ENCODE measurements at regions not wholly inside any gene's neighbourhood (a gene's known extent, or its start where the extent isn't known, plus 50 kb on each side); places are given as distances from the start of the nearest gene placed in this dataset.
"Not testable (repeated sequence)": the region's sequence is repeated elsewhere in the genome, so short reads cannot be mapped to it uniquely, and the experiment has no call there.

- Histone ChIP-seq H3K4me3 (ENCODE audit: low read depth in 1 of 2, low read length in 2 of 2) (no peak overlapping the region), H3K4me1 (ENCODE audit: control insufficient read depth in 1 of 2, insufficient read depth in 2 of 2, low read length in 2 of 2) (no peaks in the 10 kb centered on the region), H3K36me3 (ENCODE audit: control insufficient read depth in 1 of 2, insufficient read depth in 2 of 2, low read length in 2 of 2) (no peaks in the 10 kb centered on the region), H3K27ac (ENCODE audit: low read length) (no peak overlapping the region), H3K27me3 (ENCODE audit: low read depth, low read length) (no peaks in the 10 kb centered on the region), H3K9me3 (ENCODE audit: control insufficient read depth in 1 of 2, low read length in 2 of 2) (no peaks in the 10 kb centered on the region)
Observed at GRCh38 chr17:71872843-71873485, 247.9 kb upstream of the SOX9 start.

DNA sequence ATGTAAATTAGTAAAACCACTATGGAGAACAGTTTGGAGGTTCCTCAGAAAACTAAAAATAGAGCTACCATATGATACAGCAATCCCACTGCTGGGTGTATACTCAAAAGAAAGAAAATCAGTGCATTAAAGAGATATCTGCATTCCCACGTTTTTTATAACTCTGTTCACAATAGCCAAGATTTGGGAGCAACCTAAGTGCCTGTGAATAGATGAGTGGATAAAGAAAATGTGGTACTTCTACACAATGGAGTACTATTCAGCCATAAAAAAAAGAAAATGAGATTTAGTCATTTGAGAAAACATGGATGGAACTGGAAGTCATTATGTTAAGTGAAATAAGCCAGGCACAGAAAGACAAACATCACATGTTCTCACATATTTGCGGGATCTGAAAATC is 246.0 kb upstream of the SOX9 start:
- not testable (repeated sequence) for H3K27ac ChIP-seq (ENCODE audit: low read length); H3K36me3 ChIP-seq (ENCODE audit: control insufficient read depth in 1 of 2, insufficient read depth in 2 of 2, low read length in 2 of 2); H3K9me3 ChIP-seq (ENCODE audit: control insufficient read depth in 1 of 2, low read length in 2 of 2); H3K4me3 ChIP-seq (ENCODE audit: low read depth in 1 of 2, low read length in 2 of 2); H3K27me3 ChIP-seq (ENCODE audit: low read depth, low read length); H3K4me1 ChIP-seq (ENCODE audit: control insufficient read depth in 1 of 2, insufficient read depth in 2 of 2, low read length in 2 of 2)

DNA sequence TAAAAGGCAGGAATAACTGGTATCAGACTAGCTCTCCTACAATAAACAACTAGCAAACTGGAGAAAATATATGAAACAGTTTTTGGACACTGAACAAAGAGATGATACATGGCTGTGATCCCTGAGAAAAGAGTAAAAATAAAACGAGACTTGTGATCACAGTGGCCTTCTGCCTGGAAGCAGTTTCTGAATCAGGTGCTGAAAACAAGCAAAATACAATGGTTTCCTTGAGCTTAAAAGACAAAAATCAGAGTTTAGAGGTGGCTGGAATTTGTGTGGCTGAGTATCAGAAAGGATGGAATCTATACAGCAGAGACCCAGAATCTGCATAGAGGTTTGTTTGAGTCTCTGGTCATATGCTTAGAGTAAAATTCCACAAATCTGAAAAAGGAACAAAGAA is 242.5 kb upstream of the SOX9 start:
- Histone ChIP-seq H3K27me3 (ENCODE audit: low read depth, low read length) (no peaks in the 10 kb centered on the region), H3K4me3 (ENCODE audit: low read depth in 1 of 2, low read length in 2 of 2) (no peak overlapping the region), H3K36me3 (ENCODE audit: control insufficient read depth in 1 of 2, insufficient read depth in 2 of 2, low read length in 2 of 2) (no peaks in the 10 kb centered on the region), H3K27ac (ENCODE audit: low read length) (no peak overlapping the region), H3K4me1 (ENCODE audit: control insufficient read depth in 1 of 2, insufficient read depth in 2 of 2, low read length in 2 of 2) (no peaks in the 10 kb centered on the region), H3K9me3 (ENCODE audit: control insufficient read depth in 1 of 2, low read length in 2 of 2) (no peaks in the 10 kb centered on the region)

- H3K27me3 ChIP-seq (ENCODE audit: low read depth, low read length): no peaks in the 10 kb centered on the region
- H3K4me3 ChIP-seq (ENCODE audit: low read depth in 1 of 2, low read length in 2 of 2): no peak overlapping the region
- no peaks in the 10 kb centered on the region for H3K9me3 ChIP-seq (ENCODE audit: control insufficient read depth in 1 of 2, low read length in 2 of 2)
- H3K27ac ChIP-seq (ENCODE audit: low read length): no peak overlapping the region
- H3K4me1 ChIP-seq (ENCODE audit: control insufficient read depth in 1 of 2, insufficient read depth in 2 of 2, low read length in 2 of 2): no peaks in the 10 kb centered on the region
- H3K36me3 ChIP-seq (ENCODE audit: control insufficient read depth in 1 of 2, insufficient read depth in 2 of 2, low read length in 2 of 2): no peaks in the 10 kb centered on the region
Observed at GRCh38 chr17:71878998-71879397, 241.8 kb upstream of the SOX9 start.

GRCh38 chr17:71881041-71881440 is 239.8 kb upstream of the SOX9 start:
- H3K9me3 ChIP-seq (ENCODE audit: control insufficient read depth in 1 of 2, low read length in 2 of 2): no peaks in the 10 kb centered on the region

DNA sequence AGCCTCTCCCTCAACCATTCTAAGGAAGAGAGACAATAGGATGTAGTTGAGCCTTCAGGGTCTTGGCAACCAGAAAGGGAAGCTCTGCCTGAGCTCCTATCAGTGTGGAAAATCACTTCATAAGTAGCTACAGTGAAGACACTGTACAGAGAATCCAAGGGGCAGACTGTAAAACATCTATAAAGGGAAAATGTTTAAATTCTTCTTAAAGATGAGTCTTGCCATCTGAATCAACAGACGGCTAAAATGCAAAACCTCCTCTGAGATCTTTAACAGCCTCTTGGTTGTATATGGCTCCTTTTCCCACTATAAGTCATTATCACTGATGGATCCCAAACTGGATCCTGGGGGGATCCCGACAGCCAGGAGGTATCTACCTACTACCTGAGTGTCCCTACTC is 239.2 kb upstream of the SOX9 start:
- H3K36me3 ChIP-seq (ENCODE audit: control insufficient read depth in 1 of 2, insufficient read depth in 2 of 2, low read length in 2 of 2): no peaks in the 10 kb centered on the region

More at GRCh38 chr17:71881041-71881440, 239.8 kb upstream of the SOX9 start:
- Histone ChIP-seq H3K4me3 (ENCODE audit: low read depth in 1 of 2, low read length in 2 of 2) (no peak overlapping the region), H3K4me1 (ENCODE audit: control insufficient read depth in 1 of 2, insufficient read depth in 2 of 2, low read length in 2 of 2) (no peaks in the 10 kb centered on the region), H3K27me3 (ENCODE audit: low read depth, low read length) (no peaks in the 10 kb centered on the region), H3K27ac (ENCODE audit: low read length) (no peak overlapping the region), H3K36me3 (ENCODE audit: control insufficient read depth in 1 of 2, insufficient read depth in 2 of 2, low read length in 2 of 2) (no peaks in the 10 kb centered on the region)

GRCh38 chr17:71883258-71883657 is 237.6 kb upstream of the SOX9 start:
- Histone ChIP-seq H3K27ac (ENCODE audit: low read length) (no peak overlapping the region), H3K4me1 (ENCODE audit: control insufficient read depth in 1 of 2, insufficient read depth in 2 of 2, low read length in 2 of 2) (no peaks in the 10 kb centered on the region), H3K9me3 (ENCODE audit: control insufficient read depth in 1 of 2, low read length in 2 of 2) (no peaks in the 10 kb centered on the region), H3K27me3 (ENCODE audit: low read depth, low read length) (no peaks in the 10 kb centered on the region), H3K36me3 (ENCODE audit: control insufficient read depth in 1 of 2, insufficient read depth in 2 of 2, low read length in 2 of 2) (no peaks in the 10 kb centered on the region), H3K4me3 (ENCODE audit: low read depth in 1 of 2, low read length in 2 of 2) (no peak overlapping the region)

More for the DNA sequence above, 239.2 kb upstream of the SOX9 start:
- Histone ChIP-seq H3K9me3 (ENCODE audit: control insufficient read depth in 1 of 2, low read length in 2 of 2) (no peaks in the 10 kb centered on the region), H3K4me3 (ENCODE audit: low read depth in 1 of 2, low read length in 2 of 2) (no peak overlapping the region), H3K27ac (ENCODE audit: low read length) (no peak overlapping the region), H3K27me3 (ENCODE audit: low read depth, low read length) (no peaks in the 10 kb centered on the region), H3K4me1 (ENCODE audit: control insufficient read depth in 1 of 2, insufficient read depth in 2 of 2, low read length in 2 of 2) (no peaks in the 10 kb centered on the region)

DNA sequence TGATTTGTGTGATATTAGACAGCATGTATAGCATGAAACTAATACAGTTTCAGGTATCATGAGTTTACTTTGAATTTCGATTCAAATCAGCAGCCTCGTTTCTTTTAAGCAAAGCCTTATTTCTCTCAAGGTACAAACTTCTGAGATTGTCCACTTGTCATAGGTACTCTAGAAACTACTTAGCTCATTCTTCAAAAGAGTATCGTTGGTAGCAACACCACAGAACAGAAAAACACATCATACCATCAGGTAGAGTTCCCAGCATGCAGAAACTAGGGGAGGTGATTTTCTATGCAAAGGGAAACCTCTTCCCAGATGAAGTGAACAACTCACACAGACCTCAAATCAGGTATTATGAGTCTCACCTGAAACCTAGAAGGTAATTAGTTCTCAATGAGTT is 237.0 kb upstream of the SOX9 start:
- Histone ChIP-seq H3K27me3 (ENCODE audit: low read depth, low read length) (no peaks in the 10 kb centered on the region), H3K36me3 (ENCODE audit: control insufficient read depth in 1 of 2, insufficient read depth in 2 of 2, low read length in 2 of 2) (no peaks in the 10 kb centered on the region), H3K4me1 (ENCODE audit: control insufficient read depth in 1 of 2, insufficient read depth in 2 of 2, low read length in 2 of 2) (no peaks in the 10 kb centered on the region), H3K27ac (ENCODE audit: low read length) (no peak overlapping the region), H3K9me3 (ENCODE audit: control insufficient read depth in 1 of 2, low read length in 2 of 2) (no peaks in the 10 kb centered on the region), H3K4me3 (ENCODE audit: low read depth in 1 of 2, low read length in 2 of 2) (no peak overlapping the region)

- Histone ChIP-seq H3K9me3 (ENCODE audit: control insufficient read depth in 1 of 2, low read length in 2 of 2) (no peaks in the 10 kb centered on the region), H3K27me3 (ENCODE audit: low read depth, low read length) (no peaks in the 10 kb centered on the region), H3K4me3 (ENCODE audit: low read depth in 1 of 2, low read length in 2 of 2) (no peak overlapping the region), H3K27ac (ENCODE audit: low read length) (no peak overlapping the region), H3K36me3 (ENCODE audit: control insufficient read depth in 1 of 2, insufficient read depth in 2 of 2, low read length in 2 of 2) (no peaks in the 10 kb centered on the region), H3K4me1 (ENCODE audit: control insufficient read depth in 1 of 2, insufficient read depth in 2 of 2, low read length in 2 of 2) (no peaks in the 10 kb centered on the region)
Observed at GRCh38 chr17:71885662-71886061, 235.2 kb upstream of the SOX9 start.

GRCh38 chr17:71899317-71899716 is 221.5 kb upstream of the SOX9 start:
- Histone ChIP-seq H3K27ac (ENCODE audit: low read length) (no peak overlapping the region), H3K27me3 (ENCODE audit: low read depth, low read length) (no peaks in the 10 kb centered on the region), H3K36me3 (ENCODE audit: control insufficient read depth in 1 of 2, insufficient read depth in 2 of 2, low read length in 2 of 2) (no peaks in the 10 kb centered on the region), H3K4me1 (ENCODE audit: control insufficient read depth in 1 of 2, insufficient read depth in 2 of 2, low read length in 2 of 2) (no peaks in the 10 kb centered on the region), H3K4me3 (ENCODE audit: low read depth in 1 of 2, low read length in 2 of 2) (no peak overlapping the region), H3K9me3 (ENCODE audit: control insufficient read depth in 1 of 2, low read length in 2 of 2) (no peaks in the 10 kb centered on the region)

GRCh38 chr17:71900621-71901229 is 220.1 kb upstream of the SOX9 start:
- Histone ChIP-seq H3K27me3 (ENCODE audit: low read depth, low read length) (no peaks in the 10 kb centered on the region), H3K36me3 (ENCODE audit: control insufficient read depth in 1 of 2, insufficient read depth in 2 of 2, low read length in 2 of 2) (no peaks in the 10 kb centered on the region), H3K4me1 (ENCODE audit: control insufficient read depth in 1 of 2, insufficient read depth in 2 of 2, low read length in 2 of 2) (no peaks in the 10 kb centered on the region), H3K9me3 (ENCODE audit: control insufficient read depth in 1 of 2, low read length in 2 of 2) (no peaks in the 10 kb centered on the region), H3K27ac (ENCODE audit: low read length) (no peak overlapping the region), H3K4me3 (ENCODE audit: low read depth in 1 of 2, low read length in 2 of 2) (no peak overlapping the region)
